NCI-H187 (cell line): ENCODE measurements at regions not wholly inside any gene's neighbourhood (a gene's known extent, or its start where the extent isn't known, plus 50 kb on each side); places are given as distances from the start of the nearest gene placed in this dataset.

Experiments
- DNase-seq, 2 experiments: peaks; one replicate each; lab custom pipeline; 2025; lab: John Stamatoyannopoulos, UW

GRCh38 chr6:132868057-132868456 lies 53.7 kb downstream of the RPS12 start:
- no peak for DNase-seq

- DNase-seq = no peak
These were observed 58.6 kb downstream of the RPS12 start for GRCh38 chr6:132872923-132873322.

DNA sequence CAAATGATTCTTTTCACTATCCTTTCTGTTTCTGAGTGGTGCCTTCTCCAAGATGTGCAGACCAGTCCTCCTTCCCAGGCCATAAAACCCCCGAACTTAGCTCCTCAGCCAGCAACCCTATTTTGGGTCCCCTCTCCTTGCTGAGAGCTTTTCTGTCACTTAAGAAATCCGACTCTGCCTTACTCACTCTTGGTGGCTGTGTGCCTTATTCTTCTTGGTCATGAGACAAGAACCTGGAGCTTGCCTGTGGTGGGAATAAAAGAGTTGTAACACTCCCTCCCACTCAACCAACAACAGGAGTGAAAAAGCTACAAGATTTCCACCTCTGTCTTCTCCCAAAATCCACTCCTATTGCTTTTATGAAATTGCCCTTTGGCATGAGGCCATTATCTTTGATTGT lies 62.6 kb downstream of the RPS12 start:
- DNase-seq = no peak

DNA sequence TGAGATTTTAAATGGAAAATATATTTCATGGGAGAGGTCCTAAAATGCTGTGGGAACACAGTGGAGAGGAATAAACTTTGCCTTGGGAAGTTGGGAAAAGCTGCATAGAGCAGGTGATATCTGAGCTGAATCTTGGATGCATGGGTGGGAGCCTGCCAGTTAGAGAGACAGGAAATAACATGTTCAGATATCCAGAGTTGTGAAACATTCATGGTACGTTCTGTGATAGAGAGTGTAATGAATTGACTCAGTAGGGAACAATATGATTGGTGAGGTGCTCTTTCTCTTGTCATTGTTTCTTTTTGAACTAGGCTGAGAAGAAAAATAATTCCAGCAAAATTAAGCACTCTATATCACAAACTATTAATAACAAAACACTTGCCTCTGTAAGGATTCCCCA lies 72.8 kb downstream of the RPS12 start:
- no peak for DNase-seq

DNA sequence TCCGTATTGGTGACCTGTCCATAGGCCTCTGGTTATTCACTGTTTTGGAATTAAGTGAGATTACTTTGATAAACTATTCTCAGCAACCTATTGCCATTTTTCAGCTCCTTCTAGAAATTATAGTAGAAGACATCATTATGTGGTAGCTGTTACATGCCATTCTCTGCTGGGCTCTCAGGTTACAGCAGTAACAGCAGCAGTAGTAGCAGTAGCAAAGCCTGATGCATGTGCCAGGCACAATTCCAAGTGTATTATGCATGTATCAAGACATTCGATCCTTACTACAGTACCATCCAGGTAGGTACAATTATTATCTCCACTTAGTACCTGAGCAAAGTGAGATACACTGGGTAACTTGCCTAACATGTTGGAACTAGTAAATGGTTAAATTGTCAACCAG lies 74.3 kb downstream of the RPS12 start:
- no peak for DNase-seq

GRCh38 chr6:132892929-132893771 lies 78.8 kb downstream of the RPS12 start:
- no peak for DNase-seq

DNA sequence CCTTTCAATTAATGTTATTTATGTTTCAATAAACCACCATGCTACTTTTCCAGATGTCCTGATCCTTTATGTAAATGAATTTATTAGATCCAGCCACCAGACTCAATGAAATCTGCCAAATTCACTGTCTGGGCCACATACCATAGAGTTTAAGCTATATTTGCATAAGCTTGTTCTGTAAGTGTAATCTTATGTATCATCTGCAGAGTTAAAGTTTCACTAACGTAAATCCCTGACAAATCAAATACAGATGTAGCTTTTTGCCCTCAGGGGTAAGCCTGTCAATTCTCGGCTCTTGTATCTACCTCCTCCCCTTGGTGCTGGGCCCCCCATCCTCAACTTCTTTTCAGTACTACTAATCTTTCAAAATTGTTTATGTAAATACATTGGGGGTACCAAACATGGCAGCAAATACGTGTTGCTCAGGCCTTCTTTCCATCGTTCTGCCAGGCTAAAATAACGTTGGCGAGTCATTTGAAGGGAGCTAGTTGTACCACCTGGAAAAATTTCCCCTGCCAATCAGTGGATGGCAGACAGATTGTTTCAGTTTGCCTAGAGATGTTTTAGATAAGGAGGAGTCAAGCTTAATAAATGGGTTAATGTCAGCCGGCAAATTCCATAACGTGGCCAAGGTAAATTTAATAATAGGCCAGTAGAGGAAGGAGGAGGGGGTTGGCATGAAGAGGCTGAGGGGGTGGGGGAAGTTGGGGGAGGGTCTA lies 79.6 kb downstream of the RPS12 start:
- DNase-seq = no peak

DNA sequence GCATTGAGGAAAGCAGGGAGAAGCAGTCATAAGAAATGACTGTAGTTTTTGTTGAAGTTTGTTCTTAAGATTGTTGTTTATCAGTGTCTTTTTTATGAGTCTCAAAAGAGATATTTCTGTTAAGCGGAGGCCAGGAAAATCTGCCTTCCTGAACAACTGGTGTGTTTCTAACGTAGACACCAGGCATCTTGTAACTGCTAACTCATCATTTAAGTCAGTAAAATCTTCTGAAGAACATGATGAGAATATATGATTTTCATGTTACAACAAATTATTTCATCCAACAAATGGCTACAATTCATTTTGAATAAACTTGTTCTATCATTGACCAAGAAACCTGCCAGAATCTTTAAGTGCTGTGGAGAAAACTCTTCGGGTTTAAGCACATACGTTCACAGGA lies 84.0 kb downstream of the RPS12 start:
- DNase-seq = no peak

DNA sequence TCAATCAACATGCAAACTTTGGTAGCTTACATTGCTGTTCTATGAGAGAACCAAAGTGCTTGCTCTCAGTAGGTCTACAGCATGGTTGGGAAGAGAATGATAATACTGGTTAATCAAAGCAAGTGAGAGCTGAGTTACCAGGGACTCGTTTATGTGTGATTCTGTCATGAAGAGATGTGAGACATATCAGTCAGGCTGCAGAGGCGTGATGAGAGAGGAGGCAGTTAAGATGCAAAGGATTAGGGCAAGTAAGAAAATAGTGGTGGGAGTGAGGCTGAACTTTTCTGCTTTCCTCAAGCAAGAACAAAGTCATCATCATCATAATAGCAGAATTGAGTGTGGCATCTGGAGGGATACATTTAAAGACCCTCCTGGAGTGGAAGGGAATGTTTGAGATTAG lies 86.5 kb downstream of the RPS12 start:
- DNase-seq = no peak

GRCh38 chr6:132902901-132903300 lies 88.5 kb downstream of the RPS12 start:
- no peak for DNase-seq

- no peak for DNase-seq
These were observed 92.9 kb downstream of the RPS12 start for GRCh38 chr6:132907231-132907630.

GRCh38 chr6:132907914-132908313 lies 93.5 kb downstream of the RPS12 start:
- no peak for DNase-seq

DNA sequence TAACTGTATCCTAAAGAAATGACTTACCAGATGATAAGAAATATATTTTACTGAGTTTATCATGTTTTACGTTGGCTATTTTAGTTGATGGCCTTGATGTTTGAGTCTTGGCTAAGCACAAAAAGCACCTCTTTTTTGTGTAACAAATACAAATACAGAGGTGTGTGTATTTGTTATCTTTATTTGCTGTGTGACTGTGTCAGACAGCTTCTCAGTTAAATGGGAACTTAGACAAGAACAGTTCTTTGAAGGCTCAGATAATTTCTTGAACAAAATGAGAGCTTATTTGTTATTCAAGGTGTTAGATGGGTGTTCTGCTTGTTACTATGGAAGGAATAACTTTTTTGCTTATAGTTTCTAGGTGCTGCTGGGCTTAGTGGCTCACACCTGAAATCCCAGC lies 95.4 kb downstream of the RPS12 start:
- no peak for DNase-seq

- DNase-seq = no peak
These were observed 96.4 kb downstream of the RPS12 start for GRCh38 chr6:132910759-132911158.

DNA sequence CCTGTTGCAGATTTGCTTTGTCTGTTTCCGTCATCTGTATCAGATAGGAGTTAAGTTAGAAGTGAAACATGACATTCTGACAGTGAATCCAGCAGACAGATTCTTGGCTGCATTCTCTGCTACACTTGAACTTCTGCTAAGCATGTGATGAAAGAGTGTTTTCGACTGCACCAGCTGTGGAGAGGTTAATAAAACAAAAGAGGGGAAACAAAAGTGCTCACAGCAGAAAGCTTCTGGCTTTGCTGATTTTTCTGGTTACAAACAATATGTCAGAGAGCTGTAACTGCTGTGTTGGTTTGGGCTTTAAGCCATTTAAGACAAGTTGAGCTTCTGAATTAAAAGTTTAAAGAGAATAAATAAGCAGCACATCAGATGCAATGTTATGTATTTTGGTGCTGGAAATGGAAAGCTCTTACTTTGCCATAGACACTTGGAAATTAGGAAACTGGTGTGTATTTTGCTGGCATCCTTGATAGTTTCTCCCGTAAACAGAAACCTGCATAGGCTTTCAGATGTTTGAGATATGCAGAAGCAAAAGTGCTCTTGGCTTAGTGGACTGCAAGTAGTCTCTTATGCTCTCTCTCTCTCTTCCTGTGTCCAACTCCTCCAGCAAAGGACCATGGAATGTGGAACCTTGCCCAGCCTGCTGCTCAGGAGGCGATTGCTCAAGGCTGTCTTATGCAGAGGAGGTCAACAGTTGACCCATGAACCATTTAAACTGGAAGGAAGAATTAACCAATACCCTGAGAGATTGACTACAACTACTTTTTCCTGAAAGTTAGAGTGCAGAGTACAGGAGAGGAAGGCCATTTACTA lies 104.9 kb downstream of the RPS12 start:
- no peak for DNase-seq

- DNase-seq = no peak
These were observed 113.3 kb downstream of the RPS12 start for GRCh38 chr6:132927713-132928112.

GRCh38 chr6:132929141-132929540 lies 114.8 kb downstream of the RPS12 start:
- DNase-seq = no peak

GRCh38 chr6:132931313-132931712 lies 116.9 kb downstream of the RPS12 start:
- no peak for DNase-seq

DNA sequence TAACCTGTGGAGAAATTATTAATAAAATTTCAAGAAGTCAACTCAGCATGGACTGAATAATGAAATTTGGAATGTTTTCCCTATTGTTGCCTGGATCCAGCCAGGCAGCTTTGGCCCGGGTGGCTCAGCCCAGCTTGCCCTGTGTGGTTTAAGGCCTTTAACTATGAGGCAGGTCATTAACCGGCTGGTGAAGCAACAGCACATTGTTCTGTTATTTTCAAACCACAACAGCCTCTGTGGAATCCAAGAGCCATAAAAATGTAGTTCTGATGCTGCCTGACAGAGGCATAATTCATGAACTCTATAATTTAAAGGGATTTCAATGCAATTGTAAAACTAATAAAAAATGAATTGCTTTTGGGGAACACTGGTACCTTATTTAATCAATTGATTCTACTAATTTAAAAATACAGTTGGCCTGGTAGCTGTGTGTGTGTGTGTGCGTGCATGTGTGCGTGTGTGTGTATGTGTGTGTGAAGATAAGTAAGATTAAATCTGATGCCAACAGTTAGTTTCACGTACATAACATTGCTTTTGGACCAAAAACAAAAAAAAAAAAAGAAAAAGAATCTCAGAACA lies 117.7 kb downstream of the RPS12 start:
- no peak for DNase-seq

- no peak for DNase-seq
These were observed 118.2 kb downstream of the RPS12 start for GRCh38 chr6:132932588-132932987.

DNA sequence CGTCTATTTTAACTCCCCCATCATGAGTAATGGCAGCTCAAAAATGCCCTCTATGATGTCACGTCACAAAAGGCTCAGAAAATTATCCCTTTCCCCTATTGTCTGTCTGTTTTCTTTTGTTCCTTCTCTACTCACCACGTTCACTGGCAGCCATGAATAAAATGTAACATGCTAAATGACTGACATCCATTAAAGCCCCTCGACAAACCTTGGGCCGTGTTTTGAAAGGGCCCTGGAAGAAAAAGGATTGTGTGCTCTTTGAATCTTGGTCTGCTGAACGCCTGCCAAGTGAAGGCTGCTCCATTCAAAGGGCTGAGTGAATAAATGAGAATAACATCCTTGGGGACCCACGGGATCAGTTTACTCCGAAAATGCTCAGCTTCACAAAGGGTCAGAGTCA lies 118.7 kb downstream of the RPS12 start:
- DNase-seq = no peak

- DNase-seq = no peak
These were observed 120.1 kb downstream of the RPS12 start for GRCh38 chr6:132934496-132934895.
